Spleen (tissue), 11 donors: ENCODE measurements at regions not wholly inside any gene's neighbourhood (a gene's known extent, or its start where the extent isn't known, plus 50 kb on each side); places are given as distances from the start of the nearest gene placed in this dataset.

Source experiments
- DNase-seq: peaks from one replicate; pipeline ENCODE4 v3.0.0-alpha.2; 2020
- H3K27ac ChIP-seq, 8 donors: fragments of 200-600 bp; sonication (generic) in 7 of 8; 1 replicate in 4 of 8; 2 replicates in 4 of 8; pipeline versions ENCODE4 v1.5.0 to v1.8.0; 2016 to 2021; ENCODE audit warnings: inconsistent platforms in 4 of 8, mild to moderate bottlenecking in 4 of 8, moderate library complexity in 1 of 8
- H3K27me3 ChIP-seq, 7 donors: fragments of 200-600 bp; sonication (generic) in 6 of 7; replicated peaks in 1 of 7; 1 replicate in 4 of 7; 2 replicates in 3 of 7; pipeline versions ENCODE4 v1.5.0 to v1.8.0; 2016 to 2021; ENCODE audit warnings: inconsistent platforms in 3 of 7, mild to moderate bottlenecking in 1 of 7
- H3K36me3 ChIP-seq, 6 donors: fragments of 200-600 bp; sonication (generic) in 5 of 6; 1 replicate in 4 of 6; 2 replicates in 2 of 6; pipeline versions ENCODE4 v1.5.0 to v1.8.0; 2016 to 2021; ENCODE audit warnings: inconsistent platforms in 2 of 6
- H3K4me1 ChIP-seq, 6 donors: fragments of 200-600 bp; sonication (generic) in 5 of 6; 1 replicate in 3 of 6; 2 replicates in 3 of 6; pipeline versions ENCODE4 v1.5.0 to v1.8.0; 2016 to 2021; ENCODE audit warnings: inconsistent platforms in 3 of 6
- H3K4me3 ChIP-seq, 8 donors: fragments of 200-600 bp; sonication (generic) in 7 of 8; 1 replicate in 4 of 8; 2 replicates in 4 of 8; pipeline versions ENCODE4 v1.5.0 to v1.8.0; 2016 to 2021; ENCODE audit warnings: inconsistent platforms in 4 of 8, mild to moderate bottlenecking in 4 of 8, moderate library complexity in 2 of 8
- H3K9me3 ChIP-seq, 8 donors: fragments of 200-600 bp; sonication (generic) in 7 of 8; 1 replicate in 4 of 8; 2 replicates in 4 of 8; pipeline versions ENCODE4 v1.5.0 to v1.8.0; 2016 to 2021; ENCODE audit warnings: inconsistent platforms in 4 of 8
- CTCF ChIP-seq, 11 experiments: fragments of 200-600 bp in 7 of 11; fragments of 450-650 bp in 4 of 11; sonication (generic) in 4 of 11; IDR thresholded peaks in 8 of 11; conservative IDR thresholded peaks in 3 of 11; 1 replicate in 7 of 11; 2 replicates in 4 of 11; pipeline versions ENCODE4 v1.4.0 to v1.8.0; 2016 to 2021; ENCODE audit warnings: antibody characterized with exemption in 11 of 11, inconsistent platforms in 4 of 11, mild to moderate bottlenecking in 1 of 11
- POLR2A ChIP-seq, 3 donors: fragments of 450-650 bp; IDR thresholded peaks; one replicate each; pipeline ENCODE4 v1.5.1; 2017; ENCODE audit warnings: antibody characterized with exemption in 3 of 3, mild to moderate bottlenecking in 1 of 3
- POLR2AphosphoS5 ChIP-seq, 3 donors: sonication (generic); formaldehyde crosslinking; IDR thresholded peaks; one replicate each; pipeline ENCODE4 v1.5.1; 2017; ENCODE audit warnings: antibody characterized with exemption in 3 of 3
- WGBS, 5 donors: extraction: QIAGEN DNeasy Blood & Tissue Kit in 3 of 5; methylation state at CpG; one replicate each; pipeline versions ENCODE4 v1.1.5 to v1.1.7; 2013 to 2018; 5-methylcytosine and 5-hydroxymethylcytosine counted together
- intact Hi-C: fragments of 100-400 bp; cut with DNase I; formaldehyde crosslinking; loops from one replicate; pipeline ENCODE4 v1.15.0; 2023; ENCODE audit warnings: low total_unique reads
- donor health status: healthy with polysubstance abuse.
- donor health status: DM: no; HTN: no; CAD: no; lungs with moderate emphysema.
- donor health status: DM: no; HTN: no; CAD: no.
- donor health status: Bipolar disorder and iron deficiency.
- donor health status: healthy.
- donor health status: DM: no; HTN: no; CAD: no.
- donor health status: DM: yes; HTN: yes; CAD: no.

- TF ChIP-seq POLR2AphosphoS5 (IDR thresholded peaks at IDR 0.05) (no peak), CTCF (IDR thresholded peaks at IDR 0.05 in 8 of 11, conservative IDR thresholded peaks at IDR 0.05 in 3 of 11) (no peak), POLR2A (IDR thresholded peaks at IDR 0.05) (no peak)
- no peaks in the 10 kb centered on the region for H3K36me3 ChIP-seq
- H3K4me1 ChIP-seq, result no peaks in the 10 kb centered on the region
- no peak overlapping the region for H3K4me3 ChIP-seq
- no peak for DNase-seq
- no peak overlapping the region for H3K27ac ChIP-seq
- H3K27me3 ChIP-seq, result no peaks in the 10 kb centered on the region
- 40 to 78% (median 45%) methylated on average over 4 of the region's 4 CpGs for WGBS, 5 donors
- intact Hi-C loops, result no loop called here
- H3K9me3 ChIP-seq, result no peaks in the 10 kb centered on the region
These were observed 222.3 kb upstream of the TMEM229A start for GRCh38 chr7:124255041-124255655.

GRCh38 chr7:124254396-124254795 is 221.5 kb upstream of the TMEM229A start:
- intact Hi-C loops, result no loop called here
- Histone ChIP-seq H3K27ac (no peak overlapping the region), H3K27me3 (no peaks in the 10 kb centered on the region), H3K36me3 (no peaks in the 10 kb centered on the region), H3K4me1 (no peaks in the 10 kb centered on the region), H3K9me3 (no peaks in the 10 kb centered on the region), H3K4me3 (no peak overlapping the region)
- no peak for DNase-seq
- TF ChIP-seq POLR2A (IDR thresholded peaks at IDR 0.05) (no peak), CTCF (IDR thresholded peaks at IDR 0.05 in 8 of 11, conservative IDR thresholded peaks at IDR 0.05 in 3 of 11) (no peak)

GRCh38 chr7:124251636-124252035 is 218.8 kb upstream of the TMEM229A start:
- no peak overlapping the region for H3K4me3 ChIP-seq
- H3K4me1 ChIP-seq, result no peaks in the 10 kb centered on the region
- H3K27ac ChIP-seq, result no peak overlapping the region
- H3K9me3 ChIP-seq, result no peaks in the 10 kb centered on the region
- no peaks in the 10 kb centered on the region for H3K36me3 ChIP-seq
- TF ChIP-seq POLR2AphosphoS5 (IDR thresholded peaks at IDR 0.05) (no peak), POLR2A (IDR thresholded peaks at IDR 0.05) (no peak), CTCF (IDR thresholded peaks at IDR 0.05 in 8 of 11, conservative IDR thresholded peaks at IDR 0.05 in 3 of 11) (no peak)
- no peaks in the 10 kb centered on the region for H3K27me3 ChIP-seq
- intact Hi-C loops, result no loop called here
- no peak for DNase-seq

GRCh38 chr7:124250297-124251034 is 217.6 kb upstream of the TMEM229A start:
- no peak overlapping the region for H3K27ac ChIP-seq
- H3K4me1 ChIP-seq, result no peaks in the 10 kb centered on the region
- intact Hi-C loops, result no loop called here
- no peak for DNase-seq
- H3K9me3 ChIP-seq, result no peaks in the 10 kb centered on the region
- TF ChIP-seq CTCF (IDR thresholded peaks at IDR 0.05 in 8 of 11, conservative IDR thresholded peaks at IDR 0.05 in 3 of 11) (no peak), POLR2A (IDR thresholded peaks at IDR 0.05) (no peak), POLR2AphosphoS5 (IDR thresholded peaks at IDR 0.05) (no peak)
- H3K27me3 ChIP-seq, result no peaks in the 10 kb centered on the region
- WGBS, 5 donors, result 74 to 84% (median 80%) methylated on average over 5 of the region's 5 CpGs
- H3K4me3 ChIP-seq, result no peak overlapping the region
- no peaks in the 10 kb centered on the region for H3K36me3 ChIP-seq
